ENCODE measurements at regions not wholly inside any gene's neighbourhood (a gene's known extent, or its start where the extent isn't known, plus 50 kb on each side); places are given as distances from the start of the nearest gene placed in this dataset.

DNA sequence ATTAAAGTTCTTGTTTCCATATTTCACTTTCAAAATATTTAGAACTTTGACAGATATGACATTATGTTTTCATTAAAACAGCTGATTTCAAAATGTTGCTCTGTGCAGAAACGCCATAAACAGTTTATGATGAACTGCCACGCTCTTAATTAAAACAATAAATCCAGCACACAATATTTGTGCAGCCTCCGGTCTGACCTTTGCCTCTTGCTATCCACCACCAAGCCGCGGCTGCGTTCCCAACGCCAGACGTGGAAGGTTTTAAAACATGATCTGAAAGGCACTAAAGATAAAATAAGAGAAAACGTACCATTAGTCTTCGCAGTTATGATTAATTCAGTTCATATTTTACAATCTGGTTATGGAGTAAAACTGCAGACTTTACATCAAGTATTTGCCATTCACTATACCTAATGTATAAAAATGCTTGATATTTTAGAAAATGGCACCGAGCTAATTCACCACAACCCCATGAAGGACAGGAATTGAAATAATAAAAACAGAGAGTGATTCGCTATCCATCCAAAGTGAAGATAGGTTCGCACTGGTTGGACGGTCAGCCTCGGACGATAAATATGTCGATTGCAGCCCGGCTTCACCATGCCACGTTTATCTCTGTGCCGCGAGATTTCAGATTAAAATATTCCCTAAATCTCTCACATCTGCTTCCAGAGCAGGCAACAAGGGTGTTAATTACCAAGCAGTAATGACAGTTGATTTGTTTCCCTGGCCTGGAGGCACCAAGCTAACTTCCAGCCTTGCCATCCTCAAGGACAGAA lies 103.3 kb upstream of the ZNF507 start:
- no peak for ATAC-seq
- Histone ChIP-seq H3K36me3 (no peaks in the 10 kb centered on the region), H3K27ac (no peak overlapping the region), H3K27me3 (ENCODE audit: low read depth) (no peaks in the 10 kb centered on the region), H3K4me3 (no peak overlapping the region), H3K9me3 (no peaks in the 10 kb centered on the region), H3K4me1 (no peaks in the 10 kb centered on the region)
- intact Hi-C loops (cut with DNase I), result no loop called here
- TF ChIP-seq CTCF (IDR thresholded peaks at IDR 0.05), result no peak
- no peak for DNase-seq

GRCh38 chr19:32246006-32246405 lies 99.4 kb upstream of the ZNF507 start:
- no peak for DNase-seq
- H3K27me3 ChIP-seq (ENCODE audit: low read depth), result no peaks in the 10 kb centered on the region
- no peak overlapping the region for H3K4me3 ChIP-seq
- H3K36me3 ChIP-seq, result no peaks in the 10 kb centered on the region
- no peak for TF ChIP-seq CTCF (IDR thresholded peaks at IDR 0.05)
- no peaks in the 10 kb centered on the region for H3K9me3 ChIP-seq
- intact Hi-C loops (cut with DNase I), result no loop called here
- no peak overlapping the region for H3K27ac ChIP-seq
- ATAC-seq, result peak in 1 of 2 donors; percentile 69
- no peaks in the 10 kb centered on the region for H3K4me1 ChIP-seq

GRCh38 chr19:32251634-32252332 lies 93.6 kb upstream of the ZNF507 start:
- no peaks in the 10 kb centered on the region for H3K36me3 ChIP-seq
- H3K9me3 ChIP-seq, result no peaks in the 10 kb centered on the region
- H3K4me3 ChIP-seq, result no peak overlapping the region
- H3K27ac ChIP-seq, result no peak overlapping the region
- no peaks in the 10 kb centered on the region for H3K4me1 ChIP-seq
- no peak for DNase-seq
- ATAC-seq, result no peak
- TF ChIP-seq CTCF (IDR thresholded peaks at IDR 0.05), result no peak
- intact Hi-C loops (cut with DNase I), result no loop called here
- H3K27me3 ChIP-seq (ENCODE audit: low read depth), result peaks cover 14% of the 10 kb centered on the region

DNA sequence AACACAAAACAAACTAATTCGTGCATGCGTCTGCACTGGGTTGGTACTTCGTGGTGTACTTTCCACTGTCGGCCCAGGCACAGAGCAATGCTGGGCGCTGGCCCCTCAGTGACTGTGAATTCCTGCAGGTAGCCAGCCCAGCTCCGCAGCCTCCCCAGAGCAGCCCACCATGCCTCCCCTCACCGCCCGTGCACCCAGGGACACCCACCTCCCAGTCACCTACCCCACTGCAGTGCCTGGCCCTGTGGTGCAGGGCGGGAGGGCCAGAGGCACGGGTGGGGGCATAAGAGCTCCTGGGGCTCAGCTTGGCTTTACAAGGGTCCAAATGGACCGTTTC lies 93.1 kb upstream of the ZNF507 start:
- no peak overlapping the region for H3K4me3 ChIP-seq
- no peak for TF ChIP-seq CTCF (IDR thresholded peaks at IDR 0.05)
- no peak overlapping the region for H3K27ac ChIP-seq
- intact Hi-C loops (cut with DNase I), result no loop called here
- H3K4me1 ChIP-seq, result no peaks in the 10 kb centered on the region
- H3K9me3 ChIP-seq, result no peaks in the 10 kb centered on the region
- peaks cover 14% of the 10 kb centered on the region for H3K27me3 ChIP-seq (ENCODE audit: low read depth)
- no peaks in the 10 kb centered on the region for H3K36me3 ChIP-seq
- DNase-seq (no peak), ATAC-seq (no peak)

DNA sequence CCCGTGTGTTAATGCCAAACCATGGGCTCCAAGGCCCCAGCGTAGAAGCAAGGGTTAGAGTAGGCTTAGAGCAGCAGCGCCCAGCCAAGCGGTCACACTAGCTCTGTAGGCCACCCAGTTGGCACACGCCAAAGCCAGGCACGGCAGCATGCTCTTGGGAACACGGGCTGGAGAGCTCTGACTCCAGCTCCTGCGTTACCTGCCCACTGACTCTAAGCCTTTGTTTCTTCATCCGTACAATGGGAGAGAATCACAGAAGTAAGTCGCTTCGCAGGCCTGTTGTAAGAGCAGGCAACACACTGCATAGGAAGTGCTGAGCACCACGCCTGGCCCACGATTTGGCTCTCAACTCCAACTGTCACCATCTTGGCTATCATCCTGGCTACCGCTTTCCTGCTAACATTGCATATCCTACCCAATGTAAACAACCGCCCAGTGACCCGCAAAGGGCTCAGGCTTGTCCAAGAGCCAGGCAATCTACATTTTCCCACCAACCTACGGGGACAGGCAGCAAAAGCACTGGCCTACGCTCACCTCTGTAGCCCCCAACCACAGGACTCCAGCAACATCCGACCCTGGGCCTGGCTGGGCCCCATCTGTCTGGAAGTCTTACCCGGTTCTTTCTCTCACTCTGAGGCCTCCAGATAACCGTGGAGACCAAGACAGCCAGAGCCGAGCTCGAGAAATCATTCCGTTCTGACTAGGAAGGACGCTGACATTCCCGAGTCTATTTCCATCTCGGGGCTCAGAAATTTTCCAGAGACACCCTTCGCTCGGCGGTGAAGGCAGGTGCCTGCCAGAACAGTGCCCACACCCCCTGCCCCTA lies 91.5 kb upstream of the ZNF507 start:
- no peaks in the 10 kb centered on the region for H3K9me3 ChIP-seq
- TF ChIP-seq CTCF (IDR thresholded peaks at IDR 0.05), result no peak
- H3K27ac ChIP-seq, result no peak overlapping the region
- ATAC-seq (no peak), DNase-seq (no peak)
- peaks cover 14% of the 10 kb centered on the region for H3K27me3 ChIP-seq (ENCODE audit: low read depth)
- intact Hi-C loops (cut with DNase I), result no loop called here
- no peaks in the 10 kb centered on the region for H3K4me1 ChIP-seq
- H3K4me3 ChIP-seq, result no peak overlapping the region
- H3K36me3 ChIP-seq, result no peaks in the 10 kb centered on the region

Data from lower lobe of right lung (tissue), 2 donors.